ENCODE measurements at regions not wholly inside any gene's neighbourhood (a gene's known extent, or its start where the extent isn't known, plus 50 kb on each side); places are given as distances from the start of the nearest gene placed in this dataset.

GRCh38 chr3:158994386-158994785 is 192.5 kb downstream of the MFSD1 start:
- Mint-ChIP-seq H3K9me3 (no peaks in the 10 kb centered on the region), H3K27ac (no peak overlapping the region), H3K27me3 (no peaks in the 10 kb centered on the region), H3K4me3 (no peak overlapping the region), H3K36me3 (ENCODE audit: low read depth) (no peaks in the 10 kb centered on the region), H3K4me1 (no peaks in the 10 kb centered on the region)
- no peak for DNase-seq
- no peak for ATAC-seq

GRCh38 chr3:159001711-159002110 is 199.9 kb downstream of the MFSD1 start:
- Mint-ChIP-seq H3K27ac (no peak overlapping the region), H3K4me3 (no peak overlapping the region), H3K4me1 (no peaks in the 10 kb centered on the region)

GRCh38 chr3:159005137-159005536 is 203.3 kb downstream of the MFSD1 start:
- ATAC-seq, result no peak
- Mint-ChIP-seq H3K9me3 (no peaks in the 10 kb centered on the region), H3K4me1 (no peaks in the 10 kb centered on the region), H3K27me3 (no peaks in the 10 kb centered on the region), H3K4me3 (no peak overlapping the region), H3K27ac (no peak overlapping the region), H3K36me3 (ENCODE audit: low read depth) (no peaks in the 10 kb centered on the region)
- no peak for DNase-seq

More at GRCh38 chr3:159001711-159002110, 199.9 kb downstream of the MFSD1 start:
- no peaks in the 10 kb centered on the region for H3K27me3 Mint-ChIP-seq
- no peak for ATAC-seq
- no peaks in the 10 kb centered on the region for H3K36me3 Mint-ChIP-seq (ENCODE audit: low read depth)
- no peak for DNase-seq
- H3K9me3 Mint-ChIP-seq, result no peaks in the 10 kb centered on the region

GRCh38 chr3:159007331-159007730 is 205.5 kb downstream of the MFSD1 start:
- Mint-ChIP-seq H3K27me3 (no peaks in the 10 kb centered on the region), H3K27ac (no peak overlapping the region), H3K4me1 (no peaks in the 10 kb centered on the region), H3K4me3 (no peak overlapping the region), H3K36me3 (ENCODE audit: low read depth) (no peaks in the 10 kb centered on the region), H3K9me3 (no peaks in the 10 kb centered on the region)
- DNase-seq (no peak), ATAC-seq (no peak)

GRCh38 chr3:159008401-159008800 is 206.5 kb downstream of the MFSD1 start:
- Mint-ChIP-seq H3K27me3 (no peaks in the 10 kb centered on the region), H3K9me3 (no peaks in the 10 kb centered on the region), H3K36me3 (ENCODE audit: low read depth) (no peaks in the 10 kb centered on the region), H3K4me3 (no peak overlapping the region), H3K4me1 (no peaks in the 10 kb centered on the region), H3K27ac (no peak overlapping the region)
- DNase-seq, result no peak
- no peak for ATAC-seq

- H3K27ac Mint-ChIP-seq, result no peak overlapping the region
- ATAC-seq, result no peak
Observed at GRCh38 chr3:159018341-159018740, 216.5 kb downstream of the MFSD1 start.

DNA sequence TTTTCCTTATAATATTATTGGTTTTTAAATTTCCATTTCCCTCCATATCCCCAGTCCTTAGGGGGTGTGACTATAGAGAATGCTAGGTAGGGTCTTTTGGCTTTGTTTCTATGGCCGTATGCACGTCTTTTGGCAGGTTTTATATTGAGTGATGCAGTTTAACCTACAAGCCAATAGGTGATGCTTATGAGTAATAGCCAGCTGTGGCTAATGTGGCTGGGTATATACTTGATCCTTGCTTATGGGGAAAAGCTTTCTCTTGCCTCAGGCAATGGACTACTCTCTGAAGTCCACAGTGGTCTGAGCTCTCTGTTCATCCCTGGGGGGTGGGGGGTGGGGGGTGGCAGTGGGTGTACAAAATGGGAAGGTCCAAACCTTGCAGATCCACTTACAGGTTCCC is 223.9 kb downstream of the MFSD1 start:
- no peaks in the 10 kb centered on the region for H3K9me3 Mint-ChIP-seq
- DNase-seq, result no peak
- no peak overlapping the region for H3K27ac Mint-ChIP-seq
- no peak overlapping the region for H3K4me3 Mint-ChIP-seq
- H3K4me1 Mint-ChIP-seq, result no peaks in the 10 kb centered on the region
- H3K36me3 Mint-ChIP-seq (ENCODE audit: low read depth), result no peaks in the 10 kb centered on the region
- H3K27me3 Mint-ChIP-seq, result no peaks in the 10 kb centered on the region
- no peak for ATAC-seq

More at GRCh38 chr3:159018341-159018740, 216.5 kb downstream of the MFSD1 start:
- H3K4me1 Mint-ChIP-seq, result no peaks in the 10 kb centered on the region
- peaks cover 11% of the 10 kb centered on the region for H3K9me3 Mint-ChIP-seq
- no peak for DNase-seq
- H3K27me3 Mint-ChIP-seq, result no peaks in the 10 kb centered on the region
- H3K36me3 Mint-ChIP-seq (ENCODE audit: low read depth), result no peaks in the 10 kb centered on the region
- H3K4me3 Mint-ChIP-seq, result no peak overlapping the region

DNA sequence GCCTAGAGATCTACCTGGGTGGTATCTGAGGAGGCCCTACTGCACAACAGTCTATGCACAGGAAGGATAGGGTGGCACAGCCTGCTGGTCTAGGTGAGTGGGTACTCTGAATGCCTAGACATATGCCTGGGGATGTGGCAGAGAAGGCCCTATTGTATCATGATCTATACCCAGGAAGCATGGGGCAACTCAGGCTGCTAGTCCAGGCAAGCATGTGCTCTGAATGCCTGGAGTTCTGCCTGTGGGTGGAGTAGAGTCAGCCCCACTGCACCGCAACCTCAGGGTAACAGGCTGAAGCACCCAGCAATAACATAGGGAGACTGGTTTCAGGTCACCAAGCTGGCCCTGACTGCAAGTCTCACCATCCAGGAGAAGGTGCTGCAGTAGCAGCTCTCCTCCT is 224.7 kb downstream of the MFSD1 start:
- Mint-ChIP-seq H3K4me3 (no peak overlapping the region), H3K27ac (no peak overlapping the region), H3K27me3 (no peaks in the 10 kb centered on the region), H3K36me3 (ENCODE audit: low read depth) (no peaks in the 10 kb centered on the region), H3K4me1 (no peaks in the 10 kb centered on the region), H3K9me3 (no peaks in the 10 kb centered on the region)
- ATAC-seq (no peak), DNase-seq (no peak)

GRCh38 chr3:159028706-159029105 is 226.9 kb downstream of the MFSD1 start:
- no peak for DNase-seq
- Mint-ChIP-seq H3K36me3 (ENCODE audit: low read depth) (no peaks in the 10 kb centered on the region), H3K4me3 (no peak overlapping the region), H3K27ac (no peak overlapping the region), H3K4me1 (no peaks in the 10 kb centered on the region), H3K9me3 (no peaks in the 10 kb centered on the region), H3K27me3 (no peaks in the 10 kb centered on the region)
- no peak for ATAC-seq

DNA sequence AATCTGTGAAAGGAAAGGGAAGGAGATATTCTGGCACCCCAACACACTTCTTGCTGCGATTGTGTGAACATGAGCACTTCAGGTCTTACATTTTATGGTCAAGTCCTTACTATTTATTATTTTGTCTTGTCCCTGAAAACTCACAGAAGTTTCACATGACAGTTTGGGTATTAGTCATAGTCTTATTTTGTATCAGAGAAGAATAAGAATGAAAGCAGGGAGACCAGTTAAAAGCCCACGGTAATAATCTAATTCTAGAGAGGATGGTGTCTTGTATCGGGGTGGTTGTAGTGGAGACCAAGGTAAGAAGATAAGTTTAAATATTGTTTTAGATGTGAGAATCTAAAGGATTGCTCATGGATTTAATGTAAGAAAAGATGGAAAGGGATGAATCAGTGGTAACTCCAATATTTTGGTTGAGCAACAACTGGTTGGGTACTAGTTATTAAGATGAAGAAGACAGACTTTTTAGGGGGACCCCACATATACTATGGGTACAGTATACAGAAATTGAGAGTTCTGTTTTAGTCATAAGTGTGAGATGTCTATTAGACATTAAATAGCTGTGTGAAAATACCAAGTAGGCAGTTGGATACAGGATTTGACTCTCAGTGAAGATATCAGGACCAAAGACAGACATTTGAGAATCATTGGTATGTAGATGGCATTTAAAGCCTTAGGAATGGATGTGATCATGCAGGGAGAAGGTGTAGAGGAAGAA is 227.6 kb downstream of the MFSD1 start:
- ATAC-seq, result no peak

GRCh38 chr3:159030138-159030670 is 228.3 kb downstream of the MFSD1 start:
- Mint-ChIP-seq H3K4me3 (no peak overlapping the region), H3K27me3 (no peaks in the 10 kb centered on the region), H3K4me1 (no peaks in the 10 kb centered on the region), H3K27ac (no peak overlapping the region), H3K36me3 (ENCODE audit: low read depth) (no peaks in the 10 kb centered on the region), H3K9me3 (no peaks in the 10 kb centered on the region)
- DNase-seq, result no peak
- no peak for ATAC-seq

More for the DNA sequence above, 227.6 kb downstream of the MFSD1 start:
- H3K27me3 Mint-ChIP-seq, result no peaks in the 10 kb centered on the region
- no peak for DNase-seq
- no peaks in the 10 kb centered on the region for H3K4me1 Mint-ChIP-seq
- H3K27ac Mint-ChIP-seq, result no peak overlapping the region
- H3K9me3 Mint-ChIP-seq, result no peaks in the 10 kb centered on the region
- H3K36me3 Mint-ChIP-seq (ENCODE audit: low read depth), result no peaks in the 10 kb centered on the region
- H3K4me3 Mint-ChIP-seq, result no peak overlapping the region

- no peak for ATAC-seq
- no peak overlapping the region for H3K27ac Mint-ChIP-seq
- H3K27me3 Mint-ChIP-seq, result no peaks in the 10 kb centered on the region
Observed at GRCh38 chr3:159030886-159031679, 229.2 kb downstream of the MFSD1 start.

DNA sequence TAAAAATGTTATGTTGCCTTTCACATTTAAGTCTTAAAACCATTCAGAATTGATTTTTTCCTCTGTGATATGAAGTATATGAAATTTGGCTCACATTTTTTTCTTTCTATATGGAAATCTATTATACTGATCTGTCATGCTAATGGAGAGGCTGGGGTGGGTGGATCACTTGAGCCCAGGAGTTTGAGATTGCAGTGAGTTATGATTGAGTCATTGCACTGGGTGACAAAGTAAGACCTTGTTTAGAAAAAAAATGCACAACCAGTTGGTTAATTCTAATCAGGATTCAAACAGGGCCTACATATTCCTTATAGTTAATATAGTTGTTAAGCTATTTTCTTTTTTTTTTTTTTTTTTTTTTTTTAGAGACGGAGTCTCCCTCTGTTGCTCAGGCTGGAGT is 230.5 kb downstream of the MFSD1 start:
- Mint-ChIP-seq H3K4me3 (no peak overlapping the region), H3K4me1 (no peaks in the 10 kb centered on the region), H3K36me3 (ENCODE audit: low read depth) (no peaks in the 10 kb centered on the region), H3K27ac (no peak overlapping the region), H3K9me3 (no peaks in the 10 kb centered on the region), H3K27me3 (no peaks in the 10 kb centered on the region)
- ATAC-seq (no peak), DNase-seq (no peak)

More at GRCh38 chr3:159030886-159031679, 229.2 kb downstream of the MFSD1 start:
- no peaks in the 10 kb centered on the region for H3K9me3 Mint-ChIP-seq
- DNase-seq, result no peak
- no peaks in the 10 kb centered on the region for H3K36me3 Mint-ChIP-seq (ENCODE audit: low read depth)
- no peaks in the 10 kb centered on the region for H3K4me1 Mint-ChIP-seq
- H3K4me3 Mint-ChIP-seq, result no peak overlapping the region

DNA sequence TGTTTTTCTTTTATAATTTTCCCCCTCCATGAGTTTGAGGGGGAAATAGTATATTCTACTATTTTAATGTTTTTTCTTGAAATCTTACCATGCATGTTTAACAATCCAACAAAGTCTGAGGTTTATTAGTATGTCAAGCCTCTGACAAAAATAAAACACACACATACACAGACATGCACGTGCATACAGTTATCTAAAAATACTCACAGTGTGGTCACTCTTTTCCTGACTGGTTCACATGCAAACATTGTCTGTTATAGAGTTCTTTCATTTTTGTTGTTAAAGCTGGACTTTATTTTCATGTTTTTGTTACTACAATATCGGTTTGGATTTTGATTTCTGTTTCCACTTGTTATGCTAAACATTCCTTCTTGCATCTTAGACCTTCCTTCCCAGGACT is 236.6 kb downstream of the MFSD1 start:
- no peaks in the 10 kb centered on the region for H3K27me3 Mint-ChIP-seq
- no peak overlapping the region for H3K4me3 Mint-ChIP-seq
- no peak for DNase-seq
- no peak for ATAC-seq
- H3K27ac Mint-ChIP-seq, result no peak overlapping the region
- no peaks in the 10 kb centered on the region for H3K36me3 Mint-ChIP-seq (ENCODE audit: low read depth)
- no peaks in the 10 kb centered on the region for H3K4me1 Mint-ChIP-seq
- H3K9me3 Mint-ChIP-seq, result peaks cover 3% of the 10 kb centered on the region

DNA sequence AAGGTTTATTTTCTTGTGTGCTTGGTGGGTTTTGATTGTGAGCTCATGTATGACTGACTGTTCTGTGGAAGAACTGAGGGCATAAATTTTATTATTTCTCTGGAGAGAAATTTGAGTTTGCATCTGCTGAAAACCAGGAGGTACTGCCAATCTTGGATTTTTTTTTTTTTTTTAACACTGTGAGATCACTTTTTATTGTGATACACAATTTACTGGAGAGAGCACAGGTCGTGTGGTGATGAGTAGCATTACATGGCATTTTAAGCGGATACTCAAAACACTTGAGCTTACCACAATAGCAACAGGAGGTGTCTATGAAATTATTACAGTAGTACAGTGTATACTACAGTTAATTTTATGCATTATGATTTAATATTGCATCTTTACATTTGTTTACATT is 237.4 kb downstream of the MFSD1 start:
- H3K27me3 Mint-ChIP-seq, result no peaks in the 10 kb centered on the region
- no peak overlapping the region for H3K4me3 Mint-ChIP-seq
- DNase-seq, result no peak
- no peak overlapping the region for H3K27ac Mint-ChIP-seq
- no peak for ATAC-seq
- H3K9me3 Mint-ChIP-seq, result peaks cover 3% of the 10 kb centered on the region
- H3K4me1 Mint-ChIP-seq, result no peaks in the 10 kb centered on the region
- H3K36me3 Mint-ChIP-seq (ENCODE audit: low read depth), result no peaks in the 10 kb centered on the region

Measured in activated naive CD8-positive, alpha-beta T cell treated with anti-CD3 and anti-CD28 coated beads, Interleukin-2, amount 50 U/mL, for 24 hours (primary cell).